ENCODE measurements at regions not wholly inside any gene's neighbourhood (a gene's known extent, or its start where the extent isn't known, plus 50 kb on each side); places are given as distances from the start of the nearest gene placed in this dataset.

- Histone ChIP-seq H3K27me3 (ENCODE audit: low read depth, low read length) (0 out of 2 replicates have a peak, but pooled peaks cover 13% of the 10 kb centered on the region), H3K4me2 (ENCODE audit: low read length) (no peak overlapping the region), H3K9ac (ENCODE audit: low read length) (no peak overlapping the region), H2AFZ (ENCODE audit: low read depth, low read length) (no peak overlapping the region), H3K79me2 (ENCODE audit: low read length) (no peaks in the 10 kb centered on the region), H3K36me3 (replicated peaks; ENCODE audit: low read depth, low read length) (no peaks in the 10 kb centered on the region), H3K27ac (ENCODE audit: low read length) (no peak overlapping the region), H3K4me1 (ENCODE audit: low read length) (peaks cover 29% of the 10 kb centered on the region), H3K9me3 (ENCODE audit: insufficient read depth, low read length) (no peaks in the 10 kb centered on the region), H4K20me1 (ENCODE audit: insufficient read depth, low read length) (0 out of 2 replicates have a peak, but pooled peaks cover 3% of the 10 kb centered on the region), H3K4me3 (ENCODE audit: low read length) (no peak overlapping the region)
- no peak for TF ChIP-seq EZH2phosphoT487 (IDR thresholded peaks at IDR 0.05; ENCODE audit: low read depth)
- TF ChIP-seq, protein P1, sequence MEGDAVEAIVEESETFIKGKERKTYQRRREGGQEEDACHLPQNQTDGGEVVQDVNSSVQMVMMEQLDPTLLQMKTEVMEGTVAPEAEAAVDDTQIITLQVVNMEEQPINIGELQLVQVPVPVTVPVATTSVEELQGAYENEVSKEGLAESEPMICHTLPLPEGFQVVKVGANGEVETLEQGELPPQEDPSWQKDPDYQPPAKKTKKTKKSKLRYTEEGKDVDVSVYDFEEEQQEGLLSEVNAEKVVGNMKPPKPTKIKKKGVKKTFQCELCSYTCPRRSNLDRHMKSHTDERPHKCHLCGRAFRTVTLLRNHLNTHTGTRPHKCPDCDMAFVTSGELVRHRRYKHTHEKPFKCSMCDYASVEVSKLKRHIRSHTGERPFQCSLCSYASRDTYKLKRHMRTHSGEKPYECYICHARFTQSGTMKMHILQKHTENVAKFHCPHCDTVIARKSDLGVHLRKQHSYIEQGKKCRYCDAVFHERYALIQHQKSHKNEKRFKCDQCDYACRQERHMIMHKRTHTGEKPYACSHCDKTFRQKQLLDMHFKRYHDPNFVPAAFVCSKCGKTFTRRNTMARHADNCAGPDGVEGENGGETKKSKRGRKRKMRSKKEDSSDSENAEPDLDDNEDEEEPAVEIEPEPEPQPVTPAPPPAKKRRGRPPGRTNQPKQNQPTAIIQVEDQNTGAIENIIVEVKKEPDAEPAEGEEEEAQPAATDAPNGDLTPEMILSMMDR (IDR thresholded peaks at IDR 0.05; ENCODE audit: low read depth, low read length), result no peak
These were observed 149.0 kb upstream of the ARID2 start for GRCh38 chr12:45580356-45580969.

DNA sequence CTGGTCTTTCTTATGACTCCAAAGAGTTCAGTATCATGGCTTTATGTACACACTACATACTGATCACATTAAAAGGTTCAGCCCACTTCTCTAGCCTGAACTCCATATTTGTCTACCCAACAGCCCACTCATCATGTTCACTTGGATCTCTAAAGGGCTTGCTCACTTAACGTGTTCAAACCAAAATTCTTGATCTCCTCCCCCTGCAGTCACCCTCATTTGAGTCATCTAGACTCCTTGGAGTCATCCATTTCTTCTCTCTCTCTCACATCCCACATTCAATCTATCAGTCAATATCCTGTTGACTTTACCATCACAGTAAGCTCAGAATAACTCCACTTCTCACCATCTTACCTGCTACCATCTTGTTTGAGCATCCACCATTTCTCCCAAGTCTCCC is 148.4 kb upstream of the ARID2 start:
- Histone ChIP-seq H3K79me2 (ENCODE audit: low read length) (no peaks in the 10 kb centered on the region), H3K4me2 (ENCODE audit: low read length) (no peak overlapping the region), H3K4me3 (ENCODE audit: low read length) (no peak overlapping the region), H3K4me1 (ENCODE audit: low read length) (peaks cover 23% of the 10 kb centered on the region), H3K36me3 (replicated peaks; ENCODE audit: low read depth, low read length) (no peaks in the 10 kb centered on the region), H3K9me3 (ENCODE audit: insufficient read depth, low read length) (no peaks in the 10 kb centered on the region), H3K27ac (ENCODE audit: low read length) (no peak overlapping the region), H4K20me1 (ENCODE audit: insufficient read depth, low read length) (0 out of 2 replicates have a peak, but pooled peaks cover 3% of the 10 kb centered on the region), H3K27me3 (ENCODE audit: low read depth, low read length) (0 out of 2 replicates have a peak, but pooled peaks cover 13% of the 10 kb centered on the region), H2AFZ (ENCODE audit: low read depth, low read length) (no peak overlapping the region), H3K9ac (ENCODE audit: low read length) (no peak overlapping the region)
- TF ChIP-seq, protein P1 (IDR thresholded peaks at IDR 0.05; ENCODE audit: low read depth, low read length), result no peak
- no peak for TF ChIP-seq EZH2phosphoT487 (IDR thresholded peaks at IDR 0.05; ENCODE audit: low read depth)

DNA sequence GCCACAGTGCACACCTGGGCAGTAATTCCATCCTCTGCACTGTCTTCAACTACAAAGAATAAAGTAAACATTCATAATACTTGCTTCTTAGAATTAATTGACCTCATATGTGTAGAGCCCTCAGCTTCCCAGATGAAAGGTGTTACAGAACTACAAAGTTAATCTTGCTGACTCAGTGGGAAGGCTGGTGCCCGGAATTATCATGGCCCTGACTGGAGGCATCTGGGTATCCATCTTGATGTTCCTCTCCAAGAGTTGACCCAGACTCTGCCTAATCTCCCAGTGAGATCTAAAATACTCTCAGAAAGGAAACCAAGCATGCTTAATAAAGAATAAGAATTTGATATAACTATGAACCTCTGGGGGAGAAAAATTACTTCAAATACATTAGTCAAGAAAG is 147.0 kb upstream of the ARID2 start:
- Histone ChIP-seq H2AFZ (ENCODE audit: low read depth, low read length) (no peak overlapping the region), H3K9me3 (ENCODE audit: insufficient read depth, low read length) (no peaks in the 10 kb centered on the region), H3K79me2 (ENCODE audit: low read length) (no peaks in the 10 kb centered on the region), H3K4me2 (ENCODE audit: low read length) (no peak overlapping the region), H3K36me3 (replicated peaks; ENCODE audit: low read depth, low read length) (no peaks in the 10 kb centered on the region), H3K4me3 (ENCODE audit: low read length) (no peak overlapping the region), H3K9ac (ENCODE audit: low read length) (no peak overlapping the region), H3K27me3 (ENCODE audit: low read depth, low read length) (0 out of 2 replicates have a peak, but pooled peaks cover 13% of the 10 kb centered on the region), H4K20me1 (ENCODE audit: insufficient read depth, low read length) (0 out of 2 replicates have a peak, but pooled peaks cover under 1% of the 10 kb centered on the region), H3K4me1 (ENCODE audit: low read length) (peaks cover 9% of the 10 kb centered on the region), H3K27ac (ENCODE audit: low read length) (no peak overlapping the region)
- no peak for TF ChIP-seq EZH2phosphoT487 (IDR thresholded peaks at IDR 0.05; ENCODE audit: low read depth)
- TF ChIP-seq, protein P1 (IDR thresholded peaks at IDR 0.05; ENCODE audit: low read depth, low read length), result no peak

DNA sequence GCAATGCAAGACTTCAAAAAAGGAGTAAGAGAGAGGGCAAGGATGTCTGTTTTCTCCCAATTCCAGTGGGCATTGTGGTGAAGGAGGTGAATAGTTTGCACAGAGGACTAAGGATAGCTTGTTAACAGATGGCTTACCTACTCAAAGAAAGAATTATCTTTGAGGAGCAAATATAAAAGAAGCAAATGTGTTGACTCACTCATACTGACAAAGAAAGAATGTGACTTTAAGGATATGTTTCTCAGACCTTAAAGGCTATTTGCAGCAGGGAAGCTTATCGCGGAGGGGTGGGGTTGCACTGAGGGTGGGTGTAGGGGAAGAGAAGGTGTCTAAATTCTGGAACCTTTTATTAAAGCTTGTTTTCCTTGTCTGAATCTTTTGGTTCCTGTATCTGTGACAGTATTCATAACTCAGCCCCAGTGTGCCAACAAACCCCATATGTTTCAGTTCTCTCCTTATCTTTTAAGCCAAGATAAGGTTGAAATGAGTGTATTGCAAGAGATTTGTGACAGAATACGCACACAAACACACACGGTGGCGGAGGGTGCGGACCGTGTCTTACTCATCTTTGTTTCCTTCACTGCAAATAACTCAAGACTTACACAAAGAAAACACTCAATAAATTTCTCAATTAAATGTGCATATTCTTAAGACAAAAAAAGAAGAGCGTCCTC is 146.4 kb upstream of the ARID2 start:
- TF ChIP-seq EZH2phosphoT487 (IDR thresholded peaks at IDR 0.05; ENCODE audit: low read depth), result no peak
- TF ChIP-seq, protein P1 (IDR thresholded peaks at IDR 0.05; ENCODE audit: low read depth, low read length), result no peak
- Histone ChIP-seq H3K27me3 (ENCODE audit: low read depth, low read length) (0 out of 2 replicates have a peak, but pooled peaks cover 13% of the 10 kb centered on the region), H3K9ac (ENCODE audit: low read length) (no peak overlapping the region), H3K9me3 (ENCODE audit: insufficient read depth, low read length) (no peaks in the 10 kb centered on the region), H2AFZ (ENCODE audit: low read depth, low read length) (no peak overlapping the region), H3K36me3 (replicated peaks; ENCODE audit: low read depth, low read length) (no peaks in the 10 kb centered on the region), H3K4me1 (ENCODE audit: low read length) (peaks cover 3% of the 10 kb centered on the region), H3K27ac (ENCODE audit: low read length) (no peak overlapping the region), H3K4me3 (ENCODE audit: low read length) (no peak overlapping the region), H4K20me1 (ENCODE audit: insufficient read depth, low read length) (no peaks in the 10 kb centered on the region), H3K4me2 (ENCODE audit: low read length) (no peak overlapping the region), H3K79me2 (ENCODE audit: low read length) (no peaks in the 10 kb centered on the region)
